Type B pancreatic cell (in vitro differentiated cells): ENCODE measurements at regions not wholly inside any gene's neighbourhood (a gene's known extent, or its start where the extent isn't known, plus 50 kb on each side); places are given as distances from the start of the nearest gene placed in this dataset.

Experiments used
- DNase-seq: peaks from one replicate; pipeline ENCODE4 v3.0.0; 2021; ENCODE audit warnings: mixed read lengths; ENCODE audit not compliant: unreplicated experiment; ENCODE audit errors: extremely low spot score
- H3K27ac Mint-ChIP-seq: 2 replicates; pipeline ENCODE4 v1.8.0; 2021; ENCODE audit warnings: mild to moderate bottlenecking, mixed read lengths
- H3K27me3 Mint-ChIP-seq: 2 replicates; pipeline ENCODE4 v1.8.0; 2021; ENCODE audit warnings: mixed read lengths
- H3K36me3 Mint-ChIP-seq: 2 replicates; pipeline ENCODE4 v1.8.0; 2021; ENCODE audit warnings: mixed read lengths
- H3K4me1 Mint-ChIP-seq: one replicate; pipeline ENCODE4 v1.8.0; 2021; ENCODE audit warnings: mixed read lengths; ENCODE audit not compliant: unreplicated experiment
- H3K4me3 Mint-ChIP-seq: 2 replicates; pipeline ENCODE4 v1.8.0; 2021; ENCODE audit warnings: mild to moderate bottlenecking, mixed read lengths
- H3K9me3 Mint-ChIP-seq: 2 replicates; pipeline ENCODE4 v1.8.0; 2021; ENCODE audit warnings: mixed read lengths
- CTCF ChIP-seq: fragments of 200-600 bp; sonication (generic); conservative IDR thresholded peaks from 2 replicates; pipeline ENCODE4 v1.5.0; 2021; ENCODE audit warnings: antibody characterized with exemption, mild to moderate bottlenecking

- H3K27ac Mint-ChIP-seq: no peak overlapping the region
- H3K9me3 Mint-ChIP-seq: no peaks in the 10 kb centered on the region
- H3K4me1 Mint-ChIP-seq: peaks cover 30% of the 10 kb centered on the region
- H3K27me3 Mint-ChIP-seq: no peaks in the 10 kb centered on the region
- no peak for DNase-seq
- H3K4me3 Mint-ChIP-seq: no peak overlapping the region
- H3K36me3 Mint-ChIP-seq: no peaks in the 10 kb centered on the region
- TF ChIP-seq CTCF: no peak
These were observed 168.0 kb downstream of the SNX10 start for GRCh38 chr7:26459540-26460193.

- DNase-seq: no peak
- H3K36me3 Mint-ChIP-seq: no peaks in the 10 kb centered on the region
- H3K27me3 Mint-ChIP-seq: no peaks in the 10 kb centered on the region
- peak overlapping the region; percentile 7 for H3K27ac Mint-ChIP-seq
- H3K9me3 Mint-ChIP-seq: no peaks in the 10 kb centered on the region
- no peak for TF ChIP-seq CTCF
- H3K4me1 Mint-ChIP-seq: peaks cover 30% of the 10 kb centered on the region
- no peak overlapping the region for H3K4me3 Mint-ChIP-seq
These were observed 168.9 kb downstream of the SNX10 start for GRCh38 chr7:26460351-26461085.

- no peaks in the 10 kb centered on the region for H3K9me3 Mint-ChIP-seq
- H3K27ac Mint-ChIP-seq: no peak overlapping the region
- TF ChIP-seq CTCF: no peak
- H3K4me3 Mint-ChIP-seq: no peak overlapping the region
- DNase-seq: no peak
- no peaks in the 10 kb centered on the region for H3K36me3 Mint-ChIP-seq
- H3K4me1 Mint-ChIP-seq: peaks cover 30% of the 10 kb centered on the region
- no peaks in the 10 kb centered on the region for H3K27me3 Mint-ChIP-seq
These were observed 169.9 kb downstream of the SNX10 start for GRCh38 chr7:26461518-26461917.

GRCh38 chr7:26466007-26466406 lies 174.3 kb downstream of the SNX10 start:
- H3K27me3 Mint-ChIP-seq: peaks cover 4% of the 10 kb centered on the region
- no peak overlapping the region for H3K4me3 Mint-ChIP-seq
- H3K9me3 Mint-ChIP-seq: no peaks in the 10 kb centered on the region
- DNase-seq: no peak
- H3K27ac Mint-ChIP-seq: no peak overlapping the region
- no peak for TF ChIP-seq CTCF
- H3K36me3 Mint-ChIP-seq: no peaks in the 10 kb centered on the region
- no peaks in the 10 kb centered on the region for H3K4me1 Mint-ChIP-seq

- Mint-ChIP-seq H3K9me3 (no peaks in the 10 kb centered on the region), H3K27me3 (peaks cover 4% of the 10 kb centered on the region), H3K4me1 (no peaks in the 10 kb centered on the region), H3K36me3 (no peaks in the 10 kb centered on the region), H3K27ac (no peak overlapping the region), H3K4me3 (no peak overlapping the region)
- no peak for DNase-seq
- TF ChIP-seq CTCF: no peak
These were observed 175.4 kb downstream of the SNX10 start for GRCh38 chr7:26467104-26467503.
